ENCODE measurements at regions not wholly inside any gene's neighbourhood (a gene's known extent, or its start where the extent isn't known, plus 50 kb on each side); places are given as distances from the start of the nearest gene placed in this dataset.

- Histone ChIP-seq H3K79me2 (ENCODE audit: control insufficient read depth, insufficient read depth, low read length) (no peaks in the 10 kb centered on the region), H3K27me3 (ENCODE audit: control insufficient read depth, insufficient read depth, low read length) (no peaks in the 10 kb centered on the region), H3K4me2 (ENCODE audit: extremely low read depth, insufficient read depth, low read length) (no peak overlapping the region), H3K4me3 (replicated peaks in 1 of 4; ENCODE audit: control extremely low read depth in 1 of 4, insufficient read depth in 1 of 4, low read depth in 3 of 4, low read length in 4 of 4) (no peak overlapping the region), H3K9ac (ENCODE audit: insufficient read depth, low read length) (no peak overlapping the region), H3K36me3 (ENCODE audit: control insufficient read depth, insufficient read depth, low read length) (no peaks in the 10 kb centered on the region), H3K27ac (ENCODE audit: insufficient read depth, low read length) (no peak overlapping the region), H2AFZ (ENCODE audit: low read length) (no peak overlapping the region), H3K4me1 (ENCODE audit: control insufficient read depth, extremely low read depth, insufficient read depth, low read length) (no peaks in the 10 kb centered on the region), H3K9me3 (ENCODE audit: control insufficient read depth, insufficient read depth, low read depth, low read length) (no peaks in the 10 kb centered on the region), H4K20me1 (ENCODE audit: control insufficient read depth, extremely low read depth, insufficient read depth, low read length) (no peaks in the 10 kb centered on the region)
- no peak for TF ChIP-seq CTCF (conservative IDR thresholded peaks at IDR 0.05 in 1 of 2, IDR thresholded peaks at IDR 0.05 in 1 of 2; ENCODE audit: low read depth in 1 of 2, low read length in 2 of 2)
- no peak for TF ChIP-seq EZH2 (IDR thresholded peaks at IDR 0.05; ENCODE audit: low read length, missing control alignments)
- DNase-seq (ENCODE audit: low read depth in 2 of 2) = no peak
These were observed 147.1 kb downstream of the DCK start for GRCh38 chr4:71140563-71140962.

- DNase-seq (ENCODE audit: low read depth in 2 of 2) = peak in 1 of 2 donors; percentile 17
- no peaks in the 10 kb centered on the region for H3K36me3 ChIP-seq (ENCODE audit: control insufficient read depth, insufficient read depth, low read length)
- no peaks in the 10 kb centered on the region for H3K4me1 ChIP-seq (ENCODE audit: control insufficient read depth, extremely low read depth, insufficient read depth, low read length)
- peak overlapping the region; percentile 65 for H2AFZ ChIP-seq (ENCODE audit: low read length)
- H3K9ac ChIP-seq (ENCODE audit: insufficient read depth, low read length) = no peak overlapping the region
- H3K27ac ChIP-seq (ENCODE audit: insufficient read depth, low read length) = no peak overlapping the region
- no peaks in the 10 kb centered on the region for H3K27me3 ChIP-seq (ENCODE audit: control insufficient read depth, insufficient read depth, low read length)
- H3K79me2 ChIP-seq (ENCODE audit: control insufficient read depth, insufficient read depth, low read length) = no peaks in the 10 kb centered on the region
- H4K20me1 ChIP-seq (ENCODE audit: control insufficient read depth, extremely low read depth, insufficient read depth, low read length) = no peaks in the 10 kb centered on the region
- H3K9me3 ChIP-seq (ENCODE audit: control insufficient read depth, insufficient read depth, low read depth, low read length) = no peaks in the 10 kb centered on the region
- H3K4me2 ChIP-seq (ENCODE audit: extremely low read depth, insufficient read depth, low read length) = no peak overlapping the region
- TF ChIP-seq CTCF (conservative IDR thresholded peaks at IDR 0.05 in 1 of 2, IDR thresholded peaks at IDR 0.05 in 1 of 2; ENCODE audit: low read depth in 1 of 2, low read length in 2 of 2) = no peak
- TF ChIP-seq EZH2 (IDR thresholded peaks at IDR 0.05; ENCODE audit: low read length, missing control alignments) = no peak
- no peak overlapping the region for H3K4me3 ChIP-seq (replicated peaks in 1 of 4; ENCODE audit: control extremely low read depth in 1 of 4, insufficient read depth in 1 of 4, low read depth in 3 of 4, low read length in 4 of 4)
These were observed 147.7 kb downstream of the DCK start for GRCh38 chr4:71141125-71141524.

GRCh38 chr4:71147261-71147660 is 153.8 kb downstream of the DCK start:
- H3K9me3 ChIP-seq (ENCODE audit: control insufficient read depth, insufficient read depth, low read depth, low read length) = no peaks in the 10 kb centered on the region
- no peak overlapping the region for H3K27ac ChIP-seq (ENCODE audit: insufficient read depth, low read length)
- H3K27me3 ChIP-seq (ENCODE audit: control insufficient read depth, insufficient read depth, low read length) = no peaks in the 10 kb centered on the region
- no peak overlapping the region for H3K9ac ChIP-seq (ENCODE audit: insufficient read depth, low read length)
- no peaks in the 10 kb centered on the region for H4K20me1 ChIP-seq (ENCODE audit: control insufficient read depth, extremely low read depth, insufficient read depth, low read length)
- TF ChIP-seq EZH2 (IDR thresholded peaks at IDR 0.05; ENCODE audit: low read length, missing control alignments) (no peak), CTCF (conservative IDR thresholded peaks at IDR 0.05 in 1 of 2, IDR thresholded peaks at IDR 0.05 in 1 of 2; ENCODE audit: low read depth in 1 of 2, low read length in 2 of 2) (no peak)
- no peaks in the 10 kb centered on the region for H3K4me1 ChIP-seq (ENCODE audit: control insufficient read depth, extremely low read depth, insufficient read depth, low read length)
- peak in 1 of 2 donors; percentile 65 for DNase-seq (ENCODE audit: low read depth in 2 of 2)
- H3K36me3 ChIP-seq (ENCODE audit: control insufficient read depth, insufficient read depth, low read length) = no peaks in the 10 kb centered on the region
- no peak overlapping the region for H3K4me3 ChIP-seq (replicated peaks in 1 of 4; ENCODE audit: control extremely low read depth in 1 of 4, insufficient read depth in 1 of 4, low read depth in 3 of 4, low read length in 4 of 4)
- no peak overlapping the region for H3K4me2 ChIP-seq (ENCODE audit: extremely low read depth, insufficient read depth, low read length)
- H2AFZ ChIP-seq (ENCODE audit: low read length) = no peak overlapping the region
- H3K79me2 ChIP-seq (ENCODE audit: control insufficient read depth, insufficient read depth, low read length) = no peaks in the 10 kb centered on the region
